ENCODE measurements at regions not wholly inside any gene's neighbourhood (a gene's known extent, or its start where the extent isn't known, plus 50 kb on each side); places are given as distances from the start of the nearest gene placed in this dataset.

DNA sequence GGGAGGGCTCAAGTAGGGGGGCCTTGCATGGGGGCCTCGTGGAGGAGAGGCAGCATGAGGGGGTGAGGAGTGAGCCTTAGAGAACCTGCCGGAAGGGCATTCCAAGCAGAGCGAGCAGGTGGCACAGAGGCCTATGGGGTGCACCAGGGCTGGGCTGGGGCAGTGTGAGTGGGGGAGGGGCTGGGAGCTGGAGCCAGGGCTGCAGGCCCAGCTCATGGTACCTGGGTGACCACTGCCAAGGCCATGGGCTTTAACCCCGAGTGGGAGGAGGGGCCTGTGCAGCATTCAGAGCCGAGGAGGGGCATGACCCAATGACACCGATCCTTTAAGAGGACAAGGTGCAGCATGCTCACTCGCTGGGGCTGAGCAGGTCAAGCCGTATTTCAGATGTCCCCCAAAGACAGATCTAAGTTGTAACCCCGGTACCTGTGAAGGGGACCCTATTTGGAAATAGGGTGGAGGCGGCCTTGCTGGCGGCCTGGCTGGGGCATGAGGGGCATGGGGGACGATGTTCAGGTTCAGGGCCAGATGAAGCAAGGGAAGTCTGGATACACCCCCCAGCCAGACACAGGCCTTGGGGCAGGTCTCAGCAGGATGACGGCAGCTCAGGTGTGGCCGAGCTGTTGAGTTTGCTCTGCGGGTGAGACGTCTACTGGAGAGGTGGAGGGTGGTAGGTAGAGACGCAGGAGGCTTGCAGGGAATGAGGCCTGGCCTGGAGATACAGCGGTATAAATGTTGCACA lies 137.0 kb downstream of the CPZ start:
- no peak overlapping the region for H3K27ac ChIP-seq (ENCODE audit: insufficient read depth, low read depth, low read length)
- H3K4me3 ChIP-seq (replicated peaks in 1 of 3; ENCODE audit: insufficient read depth in 1 of 3, low read depth in 1 of 3, low read length in 3 of 3): no peak overlapping the region
- intact Hi-C loops (cut with micrococcal nuclease): no loop called here
- H3K9ac ChIP-seq (replicated peaks; ENCODE audit: extremely low read depth, insufficient read depth, low read length): no peak overlapping the region
- dilution Hi-C loops (cut with MboI; ENCODE audit: extremely low pct_ligation_motif_present, low sequenced_read_pairs): no loop called here
- no peaks in the 10 kb centered on the region for H3K4me1 ChIP-seq (ENCODE audit: control insufficient read depth, extremely low read depth, insufficient read depth, low read length)
- DNase-seq (ENCODE audit: low read depth, low spot score): no peak
- H3K9me3 ChIP-seq (replicated peaks; ENCODE audit: control insufficient read depth, insufficient read depth, low read length): no peaks in the 10 kb centered on the region
- no peaks in the 10 kb centered on the region for H3K36me3 ChIP-seq (ENCODE audit: control insufficient read depth in 2 of 2, extremely low read depth in 1 of 2, insufficient read depth in 2 of 2, low read length in 2 of 2)
- no peaks in the 10 kb centered on the region for H3K27me3 ChIP-seq (ENCODE audit: control insufficient read depth in 2 of 2, insufficient read depth in 2 of 2, low read length in 2 of 2)
- no peaks in the 10 kb centered on the region for H3K79me2 ChIP-seq (ENCODE audit: control insufficient read depth, insufficient read depth, low read length)
- H3K4me2 ChIP-seq (ENCODE audit: insufficient read depth, low read length): no peak overlapping the region
- ChIA-PET POLR2A (no interaction called here), CTCF (no interaction called here)
- FAIRE-seq: no peak
- H3K9me1 ChIP-seq (replicated peaks; ENCODE audit: control insufficient read depth, extremely low read depth, insufficient read depth, low read length): no peaks in the 10 kb centered on the region
- H4K20me1 ChIP-seq (replicated peaks; ENCODE audit: control insufficient read depth, extremely low read depth, insufficient read depth, low read length): no peaks in the 10 kb centered on the region
- BruUV-seq (replicated peaks): no TSS peak
- TF ChIP-seq, protein P1, sequence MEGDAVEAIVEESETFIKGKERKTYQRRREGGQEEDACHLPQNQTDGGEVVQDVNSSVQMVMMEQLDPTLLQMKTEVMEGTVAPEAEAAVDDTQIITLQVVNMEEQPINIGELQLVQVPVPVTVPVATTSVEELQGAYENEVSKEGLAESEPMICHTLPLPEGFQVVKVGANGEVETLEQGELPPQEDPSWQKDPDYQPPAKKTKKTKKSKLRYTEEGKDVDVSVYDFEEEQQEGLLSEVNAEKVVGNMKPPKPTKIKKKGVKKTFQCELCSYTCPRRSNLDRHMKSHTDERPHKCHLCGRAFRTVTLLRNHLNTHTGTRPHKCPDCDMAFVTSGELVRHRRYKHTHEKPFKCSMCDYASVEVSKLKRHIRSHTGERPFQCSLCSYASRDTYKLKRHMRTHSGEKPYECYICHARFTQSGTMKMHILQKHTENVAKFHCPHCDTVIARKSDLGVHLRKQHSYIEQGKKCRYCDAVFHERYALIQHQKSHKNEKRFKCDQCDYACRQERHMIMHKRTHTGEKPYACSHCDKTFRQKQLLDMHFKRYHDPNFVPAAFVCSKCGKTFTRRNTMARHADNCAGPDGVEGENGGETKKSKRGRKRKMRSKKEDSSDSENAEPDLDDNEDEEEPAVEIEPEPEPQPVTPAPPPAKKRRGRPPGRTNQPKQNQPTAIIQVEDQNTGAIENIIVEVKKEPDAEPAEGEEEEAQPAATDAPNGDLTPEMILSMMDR (IDR thresholded peaks at IDR 0.05; ENCODE audit: extremely low read depth in 1 of 2, insufficient read depth in 1 of 2, low read depth in 1 of 2, low read length in 2 of 2): no peak
- TF ChIP-seq EZH2 (IDR thresholded peaks at IDR 0.05; ENCODE audit: borderline replicate concordance, low read depth, low read length, severe bottlenecking): no peak
- no peak for TF ChIP-seq JUN (IDR thresholded peaks at IDR 0.05; ENCODE audit: borderline replicate concordance, insufficient read depth, insufficient read length, low read depth)
- H2AFZ ChIP-seq (ENCODE audit: low read depth, low read length): no peak overlapping the region
